GM18951 (cell line): ENCODE measurements at regions not wholly inside any gene's neighbourhood (a gene's known extent, or its start where the extent isn't known, plus 50 kb on each side); places are given as distances from the start of the nearest gene placed in this dataset.
A peak's percentile ranks its signal among the peaks of the same experiment; 100 is the strongest.

ENCODE experiments used
- POLR2A ChIP-seq: IDR thresholded peaks from 4 replicates; pipeline ENCODE4 v1.6.1; 2011; ENCODE audit warnings: mild to moderate bottlenecking; ENCODE audit not compliant: insufficient read length, insufficient read depth; ENCODE audit errors: extremely low read depth
- in situ Hi-C: fragments of 300-500 bp; cut with MboI; formaldehyde crosslinking; loops from one replicate; pipeline ENCODE4 v1.12.0; 2022; ENCODE audit warnings: low sequenced_read_pairs, mixed read lengths, inconsistent platforms; ENCODE audit not compliant: unreplicated experiment

DNA sequence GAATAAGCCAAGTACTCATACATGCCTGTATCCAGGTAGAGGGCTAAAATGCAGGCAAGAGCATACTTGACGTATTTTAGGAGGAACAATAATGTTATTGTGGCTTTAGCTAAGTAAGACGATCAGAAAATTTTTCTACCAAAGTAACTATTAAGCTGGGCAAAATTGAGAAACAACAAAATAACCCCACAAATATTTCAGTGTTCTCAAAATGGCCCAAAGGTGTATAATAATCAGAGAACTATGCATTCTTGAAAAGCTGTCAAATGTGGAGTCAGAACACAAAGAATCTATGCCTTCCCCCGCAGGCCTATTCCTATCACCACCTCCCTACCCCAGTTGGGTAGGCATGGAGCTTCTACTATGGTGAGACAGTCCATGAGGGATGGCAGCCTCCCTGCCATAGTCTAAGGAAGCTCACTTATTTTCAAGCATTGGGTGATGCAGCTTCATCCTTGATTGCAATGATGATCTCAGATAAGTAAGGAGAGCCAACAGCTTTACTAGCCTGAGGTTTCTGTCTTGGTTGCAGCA, 1132.5 kb upstream of the SPRY2 start:
- in situ Hi-C loops: no loop called here
- TF ChIP-seq POLR2A: no peak

DNA sequence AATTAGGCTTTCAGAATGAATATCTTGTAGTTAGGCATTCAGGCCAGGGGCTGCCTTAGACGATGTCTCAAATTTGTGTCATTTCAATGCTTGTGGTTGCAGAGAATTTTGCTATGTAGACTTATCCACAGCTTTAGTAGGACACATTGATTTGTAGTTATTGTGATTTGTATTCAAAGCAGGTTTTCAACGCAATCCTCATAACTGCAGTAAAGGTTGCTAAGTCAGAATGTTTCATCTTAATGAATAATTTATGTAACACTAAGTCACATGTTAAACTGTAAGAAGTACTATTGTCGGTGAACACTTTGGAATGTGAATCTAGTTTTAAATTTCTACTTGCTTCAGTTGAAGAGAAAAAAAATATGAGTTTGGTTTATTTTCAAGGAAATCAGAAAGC, 1117.2 kb upstream of the SPRY2 start:
- in situ Hi-C loops: no loop called here
- TF ChIP-seq POLR2A: no peak

DNA sequence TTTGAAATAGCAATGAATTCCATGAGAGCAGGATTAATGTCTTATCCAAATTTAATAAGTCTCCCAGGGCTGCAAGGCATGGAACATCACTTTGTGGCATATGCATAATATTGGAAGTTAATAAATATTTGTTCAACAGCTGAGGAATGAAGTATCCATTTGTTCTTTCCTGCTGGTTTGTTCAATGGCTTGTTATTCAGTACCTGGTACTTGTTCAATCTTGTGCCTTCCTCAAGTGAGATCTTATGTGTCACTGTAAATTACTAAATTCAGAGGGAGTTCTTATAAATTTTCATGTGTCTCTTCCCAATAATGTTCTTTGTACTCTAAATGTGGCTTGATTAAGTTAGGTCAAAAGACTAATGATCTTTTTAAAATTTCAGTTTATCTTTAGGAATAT, 1105.5 kb upstream of the SPRY2 start:
- in situ Hi-C loops: no loop called here
- TF ChIP-seq POLR2A: no peak

DNA sequence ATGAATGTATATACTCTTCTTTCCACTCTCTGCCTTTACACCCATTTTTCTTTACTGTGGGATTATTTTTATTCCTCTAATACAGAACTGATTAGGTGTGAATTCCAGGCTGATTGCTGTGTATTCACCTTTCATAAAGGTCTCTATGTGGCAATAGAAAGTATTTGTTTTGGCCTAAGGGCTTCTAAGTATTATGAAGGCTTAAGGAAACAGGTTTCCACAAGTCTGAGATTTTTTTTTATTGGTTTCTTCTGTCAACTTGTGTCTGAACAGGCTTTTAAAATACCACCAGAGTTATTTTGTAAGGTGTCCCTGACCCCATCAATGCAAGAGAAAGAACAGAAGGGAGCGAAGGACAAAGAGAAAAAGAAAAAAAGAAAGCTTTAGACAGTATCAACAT, 1102.0 kb upstream of the SPRY2 start:
- TF ChIP-seq POLR2A: no peak
- in situ Hi-C loops: no loop called here

DNA sequence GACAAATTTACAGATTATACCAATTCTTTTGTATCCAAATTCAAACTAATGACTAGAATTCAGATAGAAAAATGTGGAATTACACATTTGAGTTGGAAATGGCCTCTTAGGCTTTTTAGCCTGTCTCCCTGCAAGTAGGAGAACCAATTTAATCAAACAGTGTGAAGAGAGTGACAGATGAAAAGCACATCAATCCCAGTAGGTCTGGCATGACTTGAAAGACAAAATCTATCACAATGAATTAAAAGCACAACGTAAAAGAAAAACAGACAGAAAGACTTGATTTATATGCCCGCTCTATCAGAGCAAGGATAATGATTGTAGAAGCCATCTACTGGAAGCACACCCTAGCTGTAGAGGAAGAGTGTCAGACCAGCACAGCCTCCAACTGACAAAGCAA, 1084.4 kb upstream of the SPRY2 start:
- in situ Hi-C loops: no loop called here
- TF ChIP-seq POLR2A: no peak

DNA sequence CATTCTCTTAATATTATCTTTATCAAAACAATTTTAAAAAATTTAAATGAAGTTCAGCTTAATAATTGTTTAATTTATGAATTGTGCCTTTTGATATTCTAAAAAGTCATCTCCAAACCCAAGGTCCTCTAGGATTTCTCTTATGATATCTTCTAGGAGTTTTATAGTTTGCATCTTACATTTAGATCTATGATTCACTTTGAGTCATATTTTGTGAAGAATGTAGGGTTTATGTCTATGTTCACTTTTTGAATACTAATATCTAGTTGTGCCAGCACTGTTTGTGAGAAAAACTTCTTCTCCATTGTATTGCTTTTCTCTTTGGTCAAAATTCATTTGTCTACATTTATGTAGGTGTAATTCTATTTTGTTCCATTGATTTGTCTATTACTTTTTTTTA, 1068.4 kb upstream of the SPRY2 start:
- no peak for TF ChIP-seq POLR2A
- in situ Hi-C loops: no loop called here

DNA sequence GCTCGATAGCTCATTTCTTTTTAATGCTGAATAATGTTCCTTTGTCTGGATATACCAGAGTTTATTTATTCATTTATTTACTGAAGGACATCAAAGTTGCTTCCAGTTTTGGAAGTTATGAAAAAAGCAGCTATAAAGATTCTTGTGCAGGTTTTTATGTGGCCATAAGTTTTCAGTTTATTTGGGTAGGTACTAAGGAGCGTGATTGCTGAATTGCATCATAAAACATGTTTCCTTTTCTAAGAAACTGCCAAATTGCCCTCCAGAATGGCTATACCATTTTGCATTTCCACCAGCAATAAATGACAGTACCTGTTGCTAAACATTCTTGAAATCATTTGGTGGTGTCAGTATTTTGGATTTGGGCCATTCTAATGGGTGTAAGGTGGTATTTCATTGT, 1067.7 kb upstream of the SPRY2 start:
- in situ Hi-C loops: no loop called here

DNA sequence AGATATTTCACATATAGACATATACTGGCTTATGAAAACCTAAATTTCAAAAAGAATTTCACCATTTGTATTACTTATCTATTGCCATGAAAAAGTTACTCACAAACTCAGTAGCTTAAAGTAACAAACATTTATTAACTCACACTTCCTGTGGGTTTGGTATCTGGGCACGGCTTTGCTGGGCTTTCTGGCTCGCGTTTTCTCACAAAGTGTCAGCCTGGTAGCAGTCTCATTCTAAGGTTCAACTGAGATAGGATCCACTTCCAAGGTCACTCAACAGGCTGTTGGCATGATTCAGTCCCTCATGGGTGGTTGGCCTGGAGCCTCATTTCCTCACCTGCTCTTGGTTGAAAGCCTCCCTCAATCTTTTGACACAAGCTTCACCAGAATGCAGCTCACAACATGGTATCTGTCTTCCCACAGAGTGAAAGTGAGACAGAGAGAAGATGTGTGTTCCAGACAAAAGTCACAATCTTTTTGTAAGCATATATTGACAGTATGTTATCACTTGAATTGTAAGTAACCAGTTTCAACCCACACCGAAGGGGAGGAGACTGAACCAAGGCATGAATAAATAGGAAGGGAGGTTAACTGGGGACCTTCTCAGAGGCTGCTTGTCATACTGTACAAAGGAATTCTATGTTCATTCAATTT, 1065.8 kb upstream of the SPRY2 start:
- peak; percentile 36 for TF ChIP-seq POLR2A
- in situ Hi-C loops: no loop called here

More for the DNA sequence above, 1067.7 kb upstream of the SPRY2 start:
- TF ChIP-seq POLR2A: no peak

DNA sequence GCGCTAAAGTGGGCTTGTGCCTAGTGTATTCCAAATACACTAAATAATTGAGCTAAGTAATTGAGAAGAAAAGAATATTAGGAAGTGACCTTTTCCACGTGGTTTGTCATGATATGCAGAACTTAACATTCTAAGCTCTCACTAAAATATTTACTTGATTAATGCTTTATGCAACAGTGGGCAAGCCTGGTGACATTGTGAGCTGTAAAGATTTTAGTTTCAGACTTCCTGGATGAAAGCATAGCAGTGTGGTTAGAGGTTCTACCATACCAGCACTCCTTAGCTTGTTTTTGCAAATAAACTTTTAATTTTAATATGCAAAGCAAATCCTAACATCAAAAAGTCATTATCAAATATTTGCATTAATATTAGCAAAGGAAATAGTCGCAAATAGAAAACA, 1065.1 kb upstream of the SPRY2 start:
- TF ChIP-seq POLR2A: no peak
- in situ Hi-C loops: no loop called here

DNA sequence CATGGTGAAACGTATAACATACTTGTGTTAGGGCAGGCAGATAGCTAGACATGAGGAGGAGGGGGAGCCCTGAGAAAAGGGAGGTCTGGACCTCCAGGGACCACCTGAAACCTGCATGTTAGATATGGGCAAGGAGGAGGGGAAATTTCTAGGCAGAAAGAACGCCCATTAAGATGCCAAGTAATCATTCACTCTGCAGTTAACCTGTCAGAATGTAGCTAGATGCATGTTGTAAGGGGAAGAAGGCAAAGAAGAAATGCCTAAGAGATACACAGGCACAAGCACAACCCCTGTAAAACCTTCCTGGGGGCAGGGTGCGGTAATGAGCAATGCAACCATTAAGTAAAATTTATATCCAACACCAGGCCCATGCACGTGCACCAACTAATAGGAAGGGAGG, 1055.3 kb upstream of the SPRY2 start:
- no peak for TF ChIP-seq POLR2A
- in situ Hi-C loops: no loop called here

DNA sequence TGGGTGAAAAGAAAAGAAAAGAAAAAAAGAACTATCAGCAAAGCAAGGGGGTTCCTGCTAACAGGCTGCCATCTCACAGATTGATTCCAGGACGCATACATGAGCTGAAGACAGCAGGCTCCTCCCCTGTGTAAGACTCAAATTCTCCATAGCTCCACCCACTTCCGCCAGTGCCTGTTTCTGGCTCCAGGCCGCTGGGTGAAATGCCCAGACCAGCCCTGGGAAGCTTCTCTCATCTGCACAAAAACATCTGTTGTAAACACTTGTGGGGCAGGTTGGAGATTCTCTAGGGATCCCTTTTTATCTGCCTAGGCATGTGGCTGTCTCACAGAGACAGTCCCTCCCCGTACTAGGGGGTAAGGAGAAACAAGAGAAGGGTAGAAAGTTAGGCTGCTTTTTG, 1054.4 kb upstream of the SPRY2 start:
- in situ Hi-C loops: no loop called here
- no peak for TF ChIP-seq POLR2A

DNA sequence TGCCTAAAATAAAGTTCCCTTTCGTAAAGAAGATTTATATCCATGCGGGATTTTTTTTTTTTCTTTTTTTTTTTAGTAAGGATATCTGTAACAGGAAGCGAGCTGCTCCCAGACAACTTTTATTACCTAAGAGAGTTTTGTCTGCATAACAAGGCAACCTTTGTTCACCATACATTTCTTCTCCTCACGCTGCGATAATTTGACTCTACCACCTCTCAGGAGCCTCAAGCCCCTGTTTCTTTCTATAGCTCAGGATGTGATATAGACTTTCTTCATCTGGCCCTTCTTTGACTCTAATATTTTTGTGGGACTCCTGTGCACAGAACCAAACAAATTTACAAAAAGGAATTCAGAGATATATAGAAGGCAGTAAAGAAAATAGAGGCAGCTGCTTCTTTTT, 1053.7 kb upstream of the SPRY2 start:
- no peak for TF ChIP-seq POLR2A
- in situ Hi-C loops: no loop called here

DNA sequence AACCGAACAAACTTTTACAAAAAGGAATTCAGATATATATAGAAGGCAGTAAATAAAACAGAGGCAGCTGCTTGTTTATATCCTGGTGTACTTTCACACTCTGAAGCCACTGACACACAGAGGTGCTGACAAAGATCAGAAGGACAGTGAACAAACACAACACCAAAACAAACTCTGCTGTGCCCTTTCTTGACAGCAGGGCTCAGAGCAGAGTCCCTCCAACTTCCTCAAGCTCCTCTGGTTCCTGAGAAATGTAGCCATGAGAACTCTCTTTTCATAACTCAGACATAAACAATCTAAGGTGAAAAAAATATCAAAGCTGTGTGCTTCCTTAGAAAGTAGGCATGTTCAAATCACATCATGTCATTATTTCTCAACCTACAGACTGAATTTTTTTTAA, 1052.8 kb upstream of the SPRY2 start:
- no peak for TF ChIP-seq POLR2A
- in situ Hi-C loops: no loop called here

DNA sequence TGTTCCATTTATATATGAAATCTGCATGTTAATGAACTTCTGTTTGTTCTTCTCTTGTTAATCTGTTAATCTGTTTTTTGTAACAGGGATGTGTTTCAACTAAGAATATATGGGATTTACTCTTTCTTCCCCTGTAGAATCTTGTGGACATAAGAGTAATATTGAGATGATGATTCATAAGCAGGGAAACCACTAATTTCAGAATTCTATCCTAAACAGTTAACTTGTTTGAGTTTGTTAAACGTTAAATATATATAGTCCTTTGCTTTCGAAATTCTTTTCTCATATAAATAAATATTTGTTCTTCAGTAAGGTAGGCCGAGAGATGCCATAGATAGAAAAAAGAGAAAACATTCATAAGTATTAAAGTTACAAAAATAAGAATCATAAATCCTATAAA, 1052.2 kb upstream of the SPRY2 start:
- in situ Hi-C loops: no loop called here

DNA sequence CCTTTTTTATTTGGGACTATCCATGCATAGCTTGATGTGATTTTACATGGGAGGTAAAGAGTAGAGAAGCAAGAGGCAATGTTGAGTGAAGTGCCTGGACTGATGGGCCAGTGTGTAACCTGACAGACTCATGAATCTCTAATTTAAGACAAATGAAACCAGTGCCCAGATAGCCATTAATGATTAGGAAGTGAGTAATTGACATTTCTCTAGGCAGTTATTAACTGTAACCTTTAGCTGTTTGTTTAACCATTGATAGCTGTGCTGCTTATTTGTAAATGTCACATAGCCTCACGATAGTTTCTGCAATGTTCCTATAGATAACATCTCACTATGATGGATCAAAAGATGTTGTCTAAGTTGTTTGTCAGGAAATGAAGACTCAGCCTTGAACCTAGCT, 1047.5 kb upstream of the SPRY2 start:
- no peak for TF ChIP-seq POLR2A
- in situ Hi-C loops: no loop called here

More for the DNA sequence above, 1052.2 kb upstream of the SPRY2 start:
- no peak for TF ChIP-seq POLR2A
